ENCODE measurements at regions not wholly inside any gene's neighbourhood (a gene's known extent, or its start where the extent isn't known, plus 50 kb on each side); places are given as distances from the start of the nearest gene placed in this dataset.
A peak's percentile ranks its signal among the peaks of the same experiment; 100 is the strongest.

- Mint-ChIP-seq H3K4me1 (peaks cover 0 to 15% (median 2%) of the 10 kb centered on the region in 4 donors), H3K9me3 (peaks cover 0 to 2% (median 0%) of the 10 kb centered on the region in 7 donors), H3K27ac (no peak overlapping the region), H3K4me3 (peak overlapping the region in 1 of 4 donors; percentile 72), H3K27me3 (peaks cover 39% of the 10 kb centered on the region), H3K36me3 (no peaks in the 10 kb centered on the region)
- DNase-seq (no peak), ATAC-seq (ENCODE audit: low read depth in 2 of 2) (no peak)
- Histone ChIP-seq H3K9me3 (ENCODE audit: control insufficient read depth in 2 of 2, low read length in 2 of 2) (no peaks in the 10 kb centered on the region), H3K36me3 (ENCODE audit: control insufficient read depth, insufficient read depth, low read length) (no peaks in the 10 kb centered on the region), H3K27me3 (ENCODE audit: control insufficient read depth, insufficient read depth, low read length) (peaks cover 19% of the 10 kb centered on the region), H3K4me3 (ENCODE audit: low read depth, low read length) (no peak overlapping the region), H3K27ac (ENCODE audit: insufficient read depth, low read length, poor library complexity, severe bottlenecking) (no peak overlapping the region), H3K4me1 (ENCODE audit: control insufficient read depth, insufficient read depth, low read length, poor library complexity, severe bottlenecking) (no peaks in the 10 kb centered on the region)
Observed at GRCh38 chr3:127454968-127455367, 135.6 kb downstream of the TPRA1 start.

- Histone ChIP-seq H3K4me1 (ENCODE audit: control insufficient read depth, insufficient read depth, low read length, poor library complexity, severe bottlenecking) (no peaks in the 10 kb centered on the region), H3K4me3 (ENCODE audit: low read depth, low read length) (no peak overlapping the region), H3K27me3 (ENCODE audit: control insufficient read depth, insufficient read depth, low read length) (peaks cover 19% of the 10 kb centered on the region), H3K27ac (ENCODE audit: insufficient read depth, low read length, poor library complexity, severe bottlenecking) (no peak overlapping the region), H3K9me3 (ENCODE audit: control insufficient read depth in 2 of 2, low read length in 2 of 2) (no peaks in the 10 kb centered on the region), H3K36me3 (ENCODE audit: control insufficient read depth, insufficient read depth, low read length) (no peaks in the 10 kb centered on the region)
- peaks cover 0 to 2% (median 0%) of the 10 kb centered on the region in 7 donors for H3K9me3 Mint-ChIP-seq
- ATAC-seq (ENCODE audit: low read depth in 2 of 2) (no peak), DNase-seq (no peak)
- no peaks in the 10 kb centered on the region for H3K36me3 Mint-ChIP-seq
- peaks cover 39% of the 10 kb centered on the region for H3K27me3 Mint-ChIP-seq
- H3K4me1 Mint-ChIP-seq, result peaks cover 0 to 15% (median 2%) of the 10 kb centered on the region in 4 donors
- H3K4me3 Mint-ChIP-seq, result no peak overlapping the region
- H3K27ac Mint-ChIP-seq, result no peak overlapping the region
Observed at GRCh38 chr3:127454051-127454450, 136.5 kb downstream of the TPRA1 start.

GRCh38 chr3:127452321-127452821 is 138.2 kb downstream of the TPRA1 start:
- Histone ChIP-seq H3K9me3 (ENCODE audit: control insufficient read depth in 2 of 2, low read length in 2 of 2) (no peaks in the 10 kb centered on the region), H3K36me3 (ENCODE audit: control insufficient read depth, insufficient read depth, low read length) (no peaks in the 10 kb centered on the region), H3K4me3 (ENCODE audit: low read depth, low read length) (no peak overlapping the region), H3K27ac (ENCODE audit: insufficient read depth, low read length, poor library complexity, severe bottlenecking) (no peak overlapping the region), H3K4me1 (ENCODE audit: control insufficient read depth, insufficient read depth, low read length, poor library complexity, severe bottlenecking) (no peaks in the 10 kb centered on the region), H3K27me3 (ENCODE audit: control insufficient read depth, insufficient read depth, low read length) (peaks cover 9% of the 10 kb centered on the region)
- no peak overlapping the region for H3K4me3 Mint-ChIP-seq
- H3K4me1 Mint-ChIP-seq, result peaks cover 0 to 14% (median 2%) of the 10 kb centered on the region in 4 donors
- H3K27me3 Mint-ChIP-seq, result peaks cover 26% of the 10 kb centered on the region
- no peaks in the 10 kb centered on the region for H3K36me3 Mint-ChIP-seq
- ATAC-seq (ENCODE audit: low read depth in 2 of 2) (no peak), DNase-seq (no peak)
- H3K9me3 Mint-ChIP-seq, result peaks cover 0 to under 1% (median 0%) of the 10 kb centered on the region in 7 donors
- H3K27ac Mint-ChIP-seq, result no peak overlapping the region

GRCh38 chr3:127451321-127451720 is 139.2 kb downstream of the TPRA1 start:
- ATAC-seq (ENCODE audit: low read depth in 2 of 2), result no peak
- no peak overlapping the region for H3K27ac ChIP-seq (ENCODE audit: insufficient read depth, low read length, poor library complexity, severe bottlenecking)
- DNase-seq, result no peak
- no peaks in the 10 kb centered on the region for H3K36me3 ChIP-seq (ENCODE audit: control insufficient read depth, insufficient read depth, low read length)
- peaks cover 0 to 1% (median 0%) of the 10 kb centered on the region in 7 donors for H3K9me3 Mint-ChIP-seq
- H3K4me1 Mint-ChIP-seq, result peaks cover 0 to 11% (median 2%) of the 10 kb centered on the region in 4 donors
- no peaks in the 10 kb centered on the region for H3K36me3 Mint-ChIP-seq
- H3K9me3 ChIP-seq (ENCODE audit: control insufficient read depth in 2 of 2, low read length in 2 of 2), result no peaks in the 10 kb centered on the region
- no peaks in the 10 kb centered on the region for H3K4me1 ChIP-seq (ENCODE audit: control insufficient read depth, insufficient read depth, low read length, poor library complexity, severe bottlenecking)
- peaks cover 9% of the 10 kb centered on the region for H3K27me3 ChIP-seq (ENCODE audit: control insufficient read depth, insufficient read depth, low read length)
- H3K27me3 Mint-ChIP-seq, result peaks cover 19% of the 10 kb centered on the region
- H3K27ac Mint-ChIP-seq, result no peak overlapping the region
- no peak overlapping the region for H3K4me3 Mint-ChIP-seq
- H3K4me3 ChIP-seq (ENCODE audit: low read depth, low read length), result no peak overlapping the region

GRCh38 chr3:127450331-127450730 is 140.2 kb downstream of the TPRA1 start:
- Mint-ChIP-seq H3K4me3 (no peak overlapping the region), H3K9me3 (peaks cover 0 to 1% (median 0%) of the 10 kb centered on the region in 7 donors), H3K27me3 (peaks cover 12% of the 10 kb centered on the region), H3K36me3 (no peaks in the 10 kb centered on the region), H3K4me1 (peaks cover 0 to 5% (median 1%) of the 10 kb centered on the region in 4 donors), H3K27ac (no peak overlapping the region)
- Histone ChIP-seq H3K36me3 (ENCODE audit: control insufficient read depth, insufficient read depth, low read length) (no peaks in the 10 kb centered on the region), H3K27me3 (ENCODE audit: control insufficient read depth, insufficient read depth, low read length) (peaks cover 9% of the 10 kb centered on the region), H3K4me3 (ENCODE audit: low read depth, low read length) (no peak overlapping the region), H3K4me1 (ENCODE audit: control insufficient read depth, insufficient read depth, low read length, poor library complexity, severe bottlenecking) (no peaks in the 10 kb centered on the region), H3K27ac (ENCODE audit: insufficient read depth, low read length, poor library complexity, severe bottlenecking) (no peak overlapping the region), H3K9me3 (ENCODE audit: control insufficient read depth in 2 of 2, low read length in 2 of 2) (no peaks in the 10 kb centered on the region)
- DNase-seq, result no peak
- ATAC-seq (ENCODE audit: low read depth in 2 of 2), result no peak

- Mint-ChIP-seq H3K9me3 (peaks cover 0 to 1% (median 0%) of the 10 kb centered on the region in 7 donors), H3K27me3 (peaks cover 5% of the 10 kb centered on the region), H3K4me3 (no peak overlapping the region), H3K4me1 (no peaks in the 10 kb centered on the region), H3K27ac (no peak overlapping the region), H3K36me3 (no peaks in the 10 kb centered on the region)
- Histone ChIP-seq H3K27ac (ENCODE audit: insufficient read depth, low read length, poor library complexity, severe bottlenecking) (no peak overlapping the region), H3K27me3 (ENCODE audit: control insufficient read depth, insufficient read depth, low read length) (peaks cover 9% of the 10 kb centered on the region), H3K36me3 (ENCODE audit: control insufficient read depth, insufficient read depth, low read length) (no peaks in the 10 kb centered on the region), H3K9me3 (ENCODE audit: control insufficient read depth in 2 of 2, low read length in 2 of 2) (no peaks in the 10 kb centered on the region), H3K4me3 (ENCODE audit: low read depth, low read length) (no peak overlapping the region), H3K4me1 (ENCODE audit: control insufficient read depth, insufficient read depth, low read length, poor library complexity, severe bottlenecking) (no peaks in the 10 kb centered on the region)
- DNase-seq, result no peak
- no peak for ATAC-seq (ENCODE audit: low read depth in 2 of 2)
Observed at GRCh38 chr3:127449486-127450212, 140.9 kb downstream of the TPRA1 start.

- Histone ChIP-seq H3K4me3 (ENCODE audit: low read depth, low read length) (no peak overlapping the region), H3K9me3 (ENCODE audit: control insufficient read depth in 2 of 2, low read length in 2 of 2) (no peaks in the 10 kb centered on the region), H3K27me3 (ENCODE audit: control insufficient read depth, insufficient read depth, low read length) (peaks cover 5% of the 10 kb centered on the region), H3K4me1 (ENCODE audit: control insufficient read depth, insufficient read depth, low read length, poor library complexity, severe bottlenecking) (no peaks in the 10 kb centered on the region), H3K27ac (ENCODE audit: insufficient read depth, low read length, poor library complexity, severe bottlenecking) (no peak overlapping the region), H3K36me3 (ENCODE audit: control insufficient read depth, insufficient read depth, low read length) (no peaks in the 10 kb centered on the region)
- no peak for ATAC-seq (ENCODE audit: low read depth in 2 of 2)
- Mint-ChIP-seq H3K27ac (no peak overlapping the region), H3K4me1 (no peaks in the 10 kb centered on the region), H3K36me3 (no peaks in the 10 kb centered on the region), H3K9me3 (peaks cover 0 to 1% (median 0%) of the 10 kb centered on the region in 7 donors), H3K27me3 (no peaks in the 10 kb centered on the region), H3K4me3 (no peak overlapping the region)
- no peak for DNase-seq
Observed at GRCh38 chr3:127448671-127449070, 141.9 kb downstream of the TPRA1 start.

- H3K9me3 ChIP-seq (ENCODE audit: control insufficient read depth in 2 of 2, low read length in 2 of 2), result no peaks in the 10 kb centered on the region
- no peaks in the 10 kb centered on the region for H3K36me3 ChIP-seq (ENCODE audit: control insufficient read depth, insufficient read depth, low read length)
- Mint-ChIP-seq H3K27ac (no peak overlapping the region), H3K4me1 (no peaks in the 10 kb centered on the region), H3K9me3 (peaks cover 0 to 1% (median 0%) of the 10 kb centered on the region in 7 donors), H3K27me3 (no peaks in the 10 kb centered on the region), H3K36me3 (no peaks in the 10 kb centered on the region), H3K4me3 (no peak overlapping the region)
- H3K4me1 ChIP-seq (ENCODE audit: control insufficient read depth, insufficient read depth, low read length, poor library complexity, severe bottlenecking), result no peaks in the 10 kb centered on the region
- no peak overlapping the region for H3K4me3 ChIP-seq (ENCODE audit: low read depth, low read length)
- H3K27ac ChIP-seq (ENCODE audit: insufficient read depth, low read length, poor library complexity, severe bottlenecking), result no peak overlapping the region
- DNase-seq, result no peak
- peaks cover under 1% of the 10 kb centered on the region for H3K27me3 ChIP-seq (ENCODE audit: control insufficient read depth, insufficient read depth, low read length)
- ATAC-seq (ENCODE audit: low read depth in 2 of 2), result no peak
Observed at GRCh38 chr3:127448161-127448561, 142.4 kb downstream of the TPRA1 start.

Data from CD4-positive, CD25-positive, alpha-beta regulatory T cell (primary cell).